Aorta (tissue), 5 donors: ENCODE measurements at regions not wholly inside any gene's neighbourhood (a gene's known extent, or its start where the extent isn't known, plus 50 kb on each side); places are given as distances from the start of the nearest gene placed in this dataset.

Experiments used
- ATAC-seq: fragments of 200-7000 bp; cut with Tn5 transposase; one replicate; pipeline ENCODE4 v1.9.1; 2022; ENCODE audit warnings: moderate library complexity; ENCODE audit not compliant: low FRiP score
- DNase-seq, 2 donors: peaks; one replicate each; pipeline ENCODE4 v3.0.0-alpha.2; 2020
- H3K27ac ChIP-seq, 2 donors: one replicate each; pipeline ENCODE4 v1.5.1; 2013; ENCODE audit warnings: low read length in 2 of 2, mild to moderate bottlenecking in 2 of 2, moderate library complexity in 2 of 2, control low read depth in 1 of 2, inconsistent platforms in 1 of 2, low read depth in 1 of 2
- H3K27me3 ChIP-seq, 2 donors: one replicate each; pipeline ENCODE4 v1.6.1; 2013; ENCODE audit warnings: control low read depth in 1 of 2, low read length in 1 of 2, mild to moderate bottlenecking in 1 of 2, moderate library complexity in 1 of 2; ENCODE audit not compliant: insufficient read depth in 2 of 2, control insufficient read depth in 1 of 2
- H3K36me3 ChIP-seq, 2 donors: one replicate each; pipeline ENCODE4 v1.6.1; 2013; ENCODE audit warnings: control low read depth in 1 of 2, low read length in 1 of 2, mild to moderate bottlenecking in 1 of 2; ENCODE audit not compliant: insufficient read depth in 2 of 2, control insufficient read depth in 1 of 2
- H3K4me1 ChIP-seq, 2 donors: one replicate each; pipeline ENCODE4 v1.6.1; 2013; ENCODE audit warnings: low read length in 2 of 2, control low read depth in 1 of 2, mild to moderate bottlenecking in 1 of 2, moderate library complexity in 1 of 2; ENCODE audit not compliant: insufficient read depth in 2 of 2, control insufficient read depth in 1 of 2
- H3K4me3 ChIP-seq, 2 donors: one replicate each; pipeline ENCODE4 v1.5.1; 2013; ENCODE audit warnings: low read length in 2 of 2, control low read depth in 1 of 2, mild to moderate bottlenecking in 1 of 2
- H3K9me3 ChIP-seq: one replicate; pipeline ENCODE4 v1.6.1; 2013; ENCODE audit warnings: mild to moderate bottlenecking, low read length; ENCODE audit not compliant: control insufficient read depth
- WGBS, 2 donors: extraction: QIAGEN DNeasy Blood & Tissue Kit; methylation state at CpG; one replicate each; pipeline ENCODE4 v1.1.7; 2013; 5-methylcytosine and 5-hydroxymethylcytosine counted together
- intact Hi-C, 2 donors: fragments of 100-400 bp; cut with DNase I; formaldehyde crosslinking; loops; one replicate each; pipeline versions ENCODE4 v1.14.2 to v1.15.0; 2022
- donor health status: healthy with polysubstance abuse.
- donor health status: Bipolar disorder and iron deficiency.
- donor health status: DM: no; HTN: no; CAD: no.
- donor health status: DM: no; HTN: no; CAD: no.
- donor health status: DM: yes; HTN: yes; CAD: no.

GRCh38 chr9:118088090-118088489 is 383.9 kb downstream of the TLR4 start:
- H3K9me3 ChIP-seq: no peaks in the 10 kb centered on the region
- intact Hi-C loops: no loop called here
- H3K4me3 ChIP-seq: no peak overlapping the region
- no peaks in the 10 kb centered on the region for H3K4me1 ChIP-seq
- H3K27me3 ChIP-seq: no peaks in the 10 kb centered on the region
- no peaks in the 10 kb centered on the region for H3K36me3 ChIP-seq
- ATAC-seq (no peak), DNase-seq (no peak)
- WGBS, 2 donors: 76 to 79% methylated on average over 2 of the region's 2 CpGs
- H3K27ac ChIP-seq: no peak overlapping the region

- no peaks in the 10 kb centered on the region for H3K27me3 ChIP-seq
- no peaks in the 10 kb centered on the region for H3K36me3 ChIP-seq
- no peak for DNase-seq
- H3K4me3 ChIP-seq: no peak overlapping the region
- no peak overlapping the region for H3K27ac ChIP-seq
- no peaks in the 10 kb centered on the region for H3K4me1 ChIP-seq
- 25 to 28% methylated on average over 2 of the region's 2 CpGs for WGBS, 2 donors
- H3K9me3 ChIP-seq: no peaks in the 10 kb centered on the region
- intact Hi-C loops: no loop called here
- no peak for ATAC-seq
These were observed 387.0 kb downstream of the TLR4 start for GRCh38 chr9:118091226-118091625.

GRCh38 chr9:118091711-118092500 is 387.7 kb downstream of the TLR4 start:
- DNase-seq (no peak), ATAC-seq (no peak)
- 61 to 67% methylated on average over 8 of the region's 8 CpGs for WGBS, 2 donors
- intact Hi-C loops: no loop called here
- Histone ChIP-seq H3K9me3 (no peaks in the 10 kb centered on the region), H3K4me1 (no peaks in the 10 kb centered on the region), H3K4me3 (no peak overlapping the region), H3K27ac (no peak overlapping the region), H3K36me3 (no peaks in the 10 kb centered on the region), H3K27me3 (no peaks in the 10 kb centered on the region)

- Histone ChIP-seq H3K27me3 (no peaks in the 10 kb centered on the region), H3K4me3 (no peak overlapping the region), H3K36me3 (no peaks in the 10 kb centered on the region), H3K4me1 (no peaks in the 10 kb centered on the region), H3K27ac (no peak overlapping the region), H3K9me3 (no peaks in the 10 kb centered on the region)
- ATAC-seq: no peak
- intact Hi-C loops: no loop called here
- DNase-seq: no peak
- WGBS, 2 donors: 76 to 83% methylated on average over 4 of the region's 4 CpGs
These were observed 390.2 kb downstream of the TLR4 start for GRCh38 chr9:118094387-118094786.

GRCh38 chr9:118100529-118101419 is 396.6 kb downstream of the TLR4 start:
- H3K36me3 ChIP-seq: no peaks in the 10 kb centered on the region
- WGBS, 2 donors: 54 to 56% methylated on average over 3 of the region's 3 CpGs
- no peak overlapping the region for H3K4me3 ChIP-seq
- no peak for ATAC-seq
- no peak overlapping the region for H3K27ac ChIP-seq
- H3K27me3 ChIP-seq: no peaks in the 10 kb centered on the region
- DNase-seq: no peak
- intact Hi-C loops: no loop called here
- H3K9me3 ChIP-seq: no peaks in the 10 kb centered on the region
- no peaks in the 10 kb centered on the region for H3K4me1 ChIP-seq

- intact Hi-C loops: no loop called here
- ATAC-seq: no peak
- H3K27me3 ChIP-seq: no peaks in the 10 kb centered on the region
- H3K4me1 ChIP-seq: no peaks in the 10 kb centered on the region
- no peak overlapping the region for H3K27ac ChIP-seq
- H3K9me3 ChIP-seq: no peaks in the 10 kb centered on the region
- H3K36me3 ChIP-seq: no peaks in the 10 kb centered on the region
- no peak for DNase-seq
- H3K4me3 ChIP-seq: no peak overlapping the region
These were observed 400.2 kb downstream of the TLR4 start for GRCh38 chr9:118104363-118104762.

- ATAC-seq (no peak), DNase-seq (no peak)
- no peaks in the 10 kb centered on the region for H3K9me3 ChIP-seq
- H3K36me3 ChIP-seq: no peaks in the 10 kb centered on the region
- intact Hi-C loops: no loop called here
- no peaks in the 10 kb centered on the region for H3K4me1 ChIP-seq
- WGBS, 2 donors: 91 to 97% methylated on average over 1 of the region's 1 CpG
- no peak overlapping the region for H3K27ac ChIP-seq
- H3K4me3 ChIP-seq: no peak overlapping the region
- no peaks in the 10 kb centered on the region for H3K27me3 ChIP-seq
These were observed 404.8 kb downstream of the TLR4 start for GRCh38 chr9:118108971-118109370.

- H3K4me1 ChIP-seq: no peaks in the 10 kb centered on the region
- H3K9me3 ChIP-seq: no peaks in the 10 kb centered on the region
- ATAC-seq (no peak), DNase-seq (no peak)
- no peaks in the 10 kb centered on the region for H3K27me3 ChIP-seq
- H3K36me3 ChIP-seq: no peaks in the 10 kb centered on the region
- H3K27ac ChIP-seq: no peak overlapping the region
- WGBS, 2 donors: 52 to 63% methylated on average over 3 of the region's 3 CpGs
- no peak overlapping the region for H3K4me3 ChIP-seq
- intact Hi-C loops: no loop called here
These were observed 405.3 kb downstream of the TLR4 start for GRCh38 chr9:118109542-118109941.

GRCh38 chr9:118121361-118121760 is 417.2 kb downstream of the TLR4 start:
- no peaks in the 10 kb centered on the region for H3K9me3 ChIP-seq
- H3K36me3 ChIP-seq: no peaks in the 10 kb centered on the region
- H3K27me3 ChIP-seq: no peaks in the 10 kb centered on the region
- H3K4me1 ChIP-seq: no peaks in the 10 kb centered on the region
- intact Hi-C loops: no loop called here
- no peak for ATAC-seq
- H3K27ac ChIP-seq: no peak overlapping the region
- WGBS, 2 donors: 39 to 54% methylated on average over 2 of the region's 2 CpGs
- no peak for DNase-seq
- H3K4me3 ChIP-seq: no peak overlapping the region
